GM18498 (cell line): ENCODE measurements at regions not wholly inside any gene's neighbourhood (a gene's known extent, or its start where the extent isn't known, plus 50 kb on each side); places are given as distances from the start of the nearest gene placed in this dataset.

Source experiments
- ATAC-seq: cut with Tn5 transposase; IDR thresholded peaks from one replicate; pipeline ENCODE4 v1.9.1; 2021; ENCODE audit warnings: mild to moderate bottlenecking, moderate library complexity; ENCODE audit not compliant: unreplicated experiment

DNA sequence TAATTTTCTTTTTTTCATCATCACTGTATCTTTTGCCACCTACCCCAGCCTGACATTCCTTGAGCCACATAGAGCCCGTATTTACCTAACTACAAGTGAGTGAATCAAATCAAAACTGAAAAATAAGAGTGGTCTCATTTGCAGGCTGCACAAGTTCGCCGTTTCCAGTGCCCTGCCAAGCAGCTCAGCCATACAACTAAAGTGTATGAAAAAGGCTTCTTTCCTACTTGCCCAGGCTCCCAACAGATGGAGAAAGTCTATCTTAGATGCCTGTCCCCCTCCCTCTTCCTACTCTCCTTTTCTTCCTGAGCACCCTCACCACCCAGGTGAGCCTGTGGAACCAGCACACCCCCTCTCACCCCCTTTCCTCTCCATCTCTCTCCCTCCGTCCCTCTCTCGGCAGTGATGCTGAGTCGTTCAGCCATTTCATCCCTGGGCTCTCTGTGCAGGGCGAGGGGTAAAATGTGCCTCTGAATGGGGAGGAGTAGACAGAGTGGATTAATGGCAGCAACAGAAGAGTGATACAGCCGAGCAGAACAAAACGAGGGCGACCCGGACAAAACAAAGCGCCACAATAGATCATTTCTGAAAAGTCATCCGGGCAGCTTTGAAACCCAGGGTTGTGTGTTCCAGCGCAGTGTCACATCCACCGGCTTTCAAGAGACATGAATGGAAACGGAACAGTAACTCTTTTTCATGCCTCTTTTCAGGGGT, 65.0 kb upstream of the POU3F3 start:
- no peak for ATAC-seq

DNA sequence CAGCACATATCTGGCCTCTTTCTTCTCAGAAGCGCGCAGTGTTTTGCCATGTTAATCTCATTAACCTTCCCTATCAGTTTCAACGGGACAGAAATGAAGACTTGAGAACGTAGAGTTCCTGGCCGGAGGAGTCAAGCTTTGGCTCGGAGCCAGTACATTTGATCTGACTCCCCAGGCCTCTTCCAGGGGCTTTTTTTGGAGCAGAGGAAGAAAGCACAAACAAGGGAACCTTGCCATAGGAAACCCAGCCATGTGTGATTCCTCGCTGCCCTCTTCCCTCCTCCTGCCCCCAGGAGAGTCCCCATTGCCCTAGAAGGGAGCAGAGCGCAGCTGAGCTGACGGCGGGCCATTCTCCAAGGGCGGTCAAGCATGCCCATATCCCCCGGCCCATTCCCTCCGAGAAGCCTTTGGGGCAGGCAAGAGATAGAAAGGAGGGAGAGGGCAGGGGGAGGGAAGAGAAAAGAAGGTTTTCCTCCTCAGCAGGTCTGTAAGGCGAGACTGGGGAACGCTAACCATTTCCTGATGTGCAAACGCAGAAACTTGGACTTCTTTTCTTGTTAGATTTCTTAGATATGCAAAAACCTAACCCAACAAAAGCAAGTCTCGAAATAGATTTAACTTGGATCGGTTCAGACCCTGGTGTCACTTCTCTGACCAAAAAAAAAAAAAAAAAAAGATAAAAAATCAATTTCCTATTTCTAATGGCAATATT, 63.7 kb upstream of the POU3F3 start:
- no peak for ATAC-seq

DNA sequence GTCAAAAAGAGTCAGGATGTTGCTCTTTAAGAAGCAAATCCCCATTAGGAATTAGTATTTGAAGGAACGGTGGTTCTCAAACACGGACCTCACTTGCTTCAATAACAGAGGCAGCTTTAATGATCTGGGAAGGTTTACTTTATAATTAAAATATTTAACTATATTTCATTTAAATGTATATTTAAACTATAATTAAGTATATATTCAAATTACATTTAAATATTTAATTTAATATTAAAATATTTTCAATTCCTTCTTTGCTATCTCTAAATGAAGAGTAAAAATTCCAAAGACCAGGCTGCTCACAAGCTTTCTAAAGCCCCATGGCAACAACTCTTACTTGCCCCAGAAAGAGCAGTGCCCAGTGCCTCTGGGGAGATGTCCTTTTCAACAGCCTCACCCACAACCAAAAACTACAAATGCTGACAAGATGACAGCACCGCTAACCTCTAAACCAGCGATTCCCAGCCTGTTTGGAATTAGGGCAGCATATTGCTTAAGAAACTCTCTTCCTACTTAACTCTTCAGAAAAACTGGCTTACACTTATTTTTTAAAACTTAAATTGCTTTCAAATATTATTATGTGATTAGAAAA, 62.9 kb upstream of the POU3F3 start:
- no peak for ATAC-seq

DNA sequence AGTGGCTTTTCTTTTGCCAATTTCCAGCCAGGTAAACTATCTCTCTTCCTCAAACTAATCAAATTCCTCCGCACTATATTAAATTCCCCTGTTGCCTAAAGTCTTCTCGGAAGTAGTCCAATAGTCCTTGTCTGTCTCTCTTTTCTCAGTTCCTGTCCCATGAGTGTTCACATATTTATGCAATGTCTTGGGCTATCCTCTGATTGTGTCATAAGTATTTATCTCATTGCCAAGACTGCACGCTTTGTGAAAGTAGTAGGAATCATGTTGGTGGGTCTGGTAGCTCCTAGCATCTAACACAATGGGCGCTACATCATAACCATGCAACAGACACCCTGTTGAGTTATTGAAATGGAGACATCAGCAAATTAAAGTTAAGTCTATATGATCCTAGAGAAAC, 59.9 kb upstream of the POU3F3 start:
- ATAC-seq: no peak

DNA sequence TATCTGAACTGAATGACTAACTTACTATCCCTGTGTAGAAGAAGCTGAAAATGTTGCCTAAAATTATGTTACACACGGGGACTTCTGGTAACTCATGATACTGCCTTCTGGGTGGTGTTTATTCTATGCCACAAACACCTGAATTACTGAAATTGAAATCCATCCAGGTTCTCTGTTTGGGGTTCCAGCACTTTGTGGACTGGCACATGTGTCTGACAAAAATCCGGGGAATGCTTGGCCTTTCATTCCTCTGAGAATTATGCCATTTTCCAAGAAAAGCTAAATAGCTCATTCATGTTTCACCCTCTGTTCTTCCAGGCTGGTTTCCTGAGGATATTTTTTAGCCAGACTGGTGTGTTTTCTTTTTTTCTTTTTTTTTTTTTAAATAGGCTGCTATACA, 59.5 kb upstream of the POU3F3 start:
- no peak for ATAC-seq
